ENCODE measurements at regions not wholly inside any gene's neighbourhood (a gene's known extent, or its start where the extent isn't known, plus 50 kb on each side); places are given as distances from the start of the nearest gene placed in this dataset.

DNA sequence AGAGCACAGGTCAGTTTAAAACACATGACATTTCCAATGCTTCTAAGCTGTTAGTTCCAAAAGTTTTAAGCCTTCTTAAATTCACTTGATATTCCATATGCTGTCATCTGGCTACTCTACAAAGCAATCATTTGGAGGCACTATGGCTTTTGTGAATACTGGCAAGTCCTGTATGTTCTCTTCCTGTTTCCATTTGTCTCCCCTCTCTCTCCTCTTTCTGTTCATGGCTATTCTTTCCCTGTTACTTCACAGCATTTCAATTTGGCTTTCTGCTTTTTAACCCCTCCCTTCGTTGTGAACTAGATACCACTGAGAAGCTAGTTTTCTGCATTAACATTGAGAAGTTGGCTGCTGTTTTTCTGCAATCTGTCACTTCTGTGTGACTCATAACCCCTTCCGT lies 1337.2 kb upstream of the CELF4 start:
- TF ChIP-seq, protein P1, sequence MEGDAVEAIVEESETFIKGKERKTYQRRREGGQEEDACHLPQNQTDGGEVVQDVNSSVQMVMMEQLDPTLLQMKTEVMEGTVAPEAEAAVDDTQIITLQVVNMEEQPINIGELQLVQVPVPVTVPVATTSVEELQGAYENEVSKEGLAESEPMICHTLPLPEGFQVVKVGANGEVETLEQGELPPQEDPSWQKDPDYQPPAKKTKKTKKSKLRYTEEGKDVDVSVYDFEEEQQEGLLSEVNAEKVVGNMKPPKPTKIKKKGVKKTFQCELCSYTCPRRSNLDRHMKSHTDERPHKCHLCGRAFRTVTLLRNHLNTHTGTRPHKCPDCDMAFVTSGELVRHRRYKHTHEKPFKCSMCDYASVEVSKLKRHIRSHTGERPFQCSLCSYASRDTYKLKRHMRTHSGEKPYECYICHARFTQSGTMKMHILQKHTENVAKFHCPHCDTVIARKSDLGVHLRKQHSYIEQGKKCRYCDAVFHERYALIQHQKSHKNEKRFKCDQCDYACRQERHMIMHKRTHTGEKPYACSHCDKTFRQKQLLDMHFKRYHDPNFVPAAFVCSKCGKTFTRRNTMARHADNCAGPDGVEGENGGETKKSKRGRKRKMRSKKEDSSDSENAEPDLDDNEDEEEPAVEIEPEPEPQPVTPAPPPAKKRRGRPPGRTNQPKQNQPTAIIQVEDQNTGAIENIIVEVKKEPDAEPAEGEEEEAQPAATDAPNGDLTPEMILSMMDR (IDR thresholded peaks at IDR 0.05; ENCODE audit: low read depth, low read length, poor library complexity, severe bottlenecking), result no peak
- no peak for TF ChIP-seq EZH2phosphoT487 (IDR thresholded peaks at IDR 0.05; ENCODE audit: borderline replicate concordance, low read length)

Data from DOHH2 (cell line).